ELF-1 (cell line): ENCODE measurements at regions not wholly inside any gene's neighbourhood (a gene's known extent, or its start where the extent isn't known, plus 50 kb on each side); places are given as distances from the start of the nearest gene placed in this dataset.
"Not testable (repeated sequence)": the region's sequence is repeated elsewhere in the genome, so short reads cannot be mapped to it uniquely, and the experiment has no call there.

ENCODE experiments used
- DNase-seq: peaks from one replicate; pipeline ENCODE4 v3.0.0-alpha.2; 2016; ENCODE audit warnings: low read depth, low spot score

DNA sequence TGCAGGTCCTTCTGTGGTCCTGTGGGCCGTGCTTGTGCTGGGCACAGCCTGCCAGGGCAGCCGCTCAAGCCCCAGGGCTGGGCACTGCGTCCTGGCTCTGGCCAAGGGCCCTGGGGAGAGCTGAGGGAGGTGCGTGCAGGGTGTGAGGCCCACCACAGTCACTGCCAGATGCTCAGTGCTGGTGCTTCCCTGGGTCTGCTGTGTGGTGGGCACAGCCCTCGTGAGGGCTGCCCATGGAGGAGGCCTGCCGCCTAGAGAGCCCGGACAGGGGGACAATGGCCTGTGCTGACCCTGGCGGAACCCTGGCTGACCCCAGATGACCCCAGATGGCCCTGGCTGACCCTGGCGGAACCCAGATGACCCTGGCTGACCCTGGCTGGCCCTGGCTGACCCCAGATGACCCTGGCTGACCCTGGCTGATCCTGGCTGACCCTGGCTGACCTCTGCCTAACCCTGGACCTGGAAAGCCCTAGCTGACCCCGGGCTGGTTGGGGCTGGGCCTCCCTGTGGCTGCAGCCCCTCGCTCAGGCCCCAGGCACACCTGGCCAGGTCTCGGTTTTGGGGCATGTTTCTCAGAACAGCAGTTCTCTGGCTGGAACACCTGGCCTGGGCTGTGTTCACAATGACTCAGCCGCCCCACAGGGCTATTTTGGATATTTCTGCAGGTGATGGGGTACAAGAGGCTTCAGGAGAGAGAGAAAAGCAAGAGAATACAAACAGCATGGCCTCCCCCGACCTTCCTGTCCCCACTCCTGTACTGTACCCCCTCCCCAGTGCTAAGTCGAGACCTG, 55.4 kb downstream of the TMEM121 start:
- no peak for DNase-seq

DNA sequence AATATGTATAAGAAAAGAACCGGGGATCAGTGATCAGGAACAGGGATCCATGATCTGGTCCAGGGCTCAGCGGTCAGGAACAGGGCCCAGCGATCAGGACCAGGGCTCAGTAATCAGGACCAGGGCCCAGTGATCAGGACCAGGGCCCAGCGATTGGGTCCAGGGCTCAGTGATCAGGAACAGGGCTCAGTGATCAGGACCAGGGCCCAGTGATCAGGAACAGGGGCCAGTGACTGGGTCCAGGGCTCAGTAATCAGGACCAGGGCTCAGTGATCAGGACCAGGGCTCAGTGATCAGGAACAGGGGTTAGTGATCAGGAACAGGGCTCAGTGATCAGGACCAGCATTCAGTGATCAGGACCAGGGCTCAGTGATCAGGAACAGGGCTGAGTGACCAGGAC, 56.3 kb downstream of the TMEM121 start:
- no peak for DNase-seq

DNA sequence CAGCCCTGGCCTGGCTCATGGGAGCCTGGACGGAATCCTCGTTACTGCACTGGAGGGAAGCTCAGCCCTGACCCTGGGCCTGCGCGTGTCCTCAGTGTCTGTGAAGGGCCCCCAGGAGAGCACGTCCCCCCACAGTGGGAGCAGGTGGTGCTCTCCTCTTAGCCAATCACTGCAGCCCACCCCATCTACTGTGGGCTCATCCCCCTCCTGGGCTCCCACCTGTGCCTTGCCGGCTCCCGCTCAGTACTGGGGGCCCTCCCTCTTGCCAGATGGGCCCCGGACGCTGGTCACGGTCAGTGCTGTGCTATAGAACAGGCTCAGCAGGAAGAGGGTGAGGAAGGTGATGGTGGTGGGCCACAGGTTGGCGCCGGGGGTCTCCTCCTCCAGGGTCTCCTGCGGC, 57.5 kb downstream of the TMEM121 start:
- DNase-seq, result not testable (repeated sequence)

DNA sequence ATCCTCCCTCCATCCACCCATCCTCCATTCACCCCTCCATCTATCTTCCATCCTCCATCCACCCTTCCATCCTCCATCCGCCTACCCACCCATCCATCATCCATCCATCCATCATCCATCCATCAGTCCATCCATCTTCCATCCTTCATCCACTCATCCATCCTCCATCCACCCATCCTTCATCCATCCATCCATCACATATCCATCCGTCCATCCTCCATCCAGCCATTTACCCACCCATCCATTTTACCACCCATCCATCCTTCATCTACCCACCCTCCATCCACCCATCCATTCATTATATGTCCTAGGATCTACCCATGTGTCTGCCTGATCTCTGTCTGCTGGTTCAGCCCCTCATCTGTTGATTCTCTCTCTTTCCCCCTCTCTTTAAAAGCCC, 58.9 kb downstream of the TMEM121 start:
- DNase-seq, result not testable (repeated sequence)

DNA sequence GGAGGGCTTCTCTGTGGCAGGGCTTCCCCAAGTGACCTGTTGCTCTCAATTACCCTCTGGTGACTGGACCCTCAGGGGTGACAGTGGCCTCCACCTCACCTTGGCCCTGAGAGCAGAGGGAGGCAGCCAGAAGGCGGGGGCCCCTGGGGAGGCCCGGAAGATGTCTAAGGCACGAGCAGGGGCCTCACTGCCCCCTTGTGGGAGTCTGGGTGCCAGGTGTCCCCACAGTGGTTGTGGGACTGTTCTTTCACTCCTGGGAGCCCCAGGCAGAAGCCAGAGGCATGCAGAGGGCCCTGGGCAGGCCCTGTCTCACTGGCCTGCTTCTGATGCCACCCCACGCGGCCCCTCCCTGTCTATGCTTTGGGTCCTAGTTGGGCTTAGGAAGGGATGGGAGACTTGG, 59.3 kb downstream of the TMEM121 start:
- not testable (repeated sequence) for DNase-seq

DNA sequence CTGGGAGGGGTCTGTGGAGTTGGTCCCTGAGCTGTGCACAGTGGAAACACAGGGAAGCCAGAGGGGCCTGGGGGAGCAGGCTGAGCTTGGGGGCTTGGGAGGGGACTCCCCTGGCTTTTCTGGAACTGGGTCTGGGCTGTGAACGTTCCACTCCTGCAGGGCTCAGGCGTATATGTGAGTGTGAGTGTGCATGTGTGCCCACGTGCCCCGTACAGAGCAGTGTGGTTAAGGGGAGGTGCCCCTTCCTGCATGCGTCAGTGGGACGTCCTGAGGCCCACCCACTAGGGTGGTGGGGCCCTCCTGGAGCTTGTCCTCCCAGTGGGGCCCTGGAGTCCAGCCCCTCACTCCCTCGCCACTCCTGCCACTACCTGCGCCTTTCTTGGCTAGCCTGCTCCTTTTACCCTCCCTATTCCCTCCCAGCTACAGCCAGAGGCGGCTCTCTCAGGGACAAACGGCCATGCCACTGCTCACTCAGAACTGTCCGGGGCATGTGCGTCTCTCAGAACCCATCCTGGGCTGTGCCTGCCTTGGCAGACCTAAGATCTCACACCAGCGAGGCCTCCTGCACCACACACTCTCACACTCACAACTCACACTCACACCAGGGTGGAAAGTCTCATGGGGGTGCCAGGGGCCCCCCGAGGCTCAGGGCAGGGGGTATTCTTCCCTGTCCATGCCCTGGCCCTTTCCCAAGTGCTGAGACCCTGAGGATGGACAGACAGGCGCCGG, 59.9 kb downstream of the TMEM121 start:
- DNase-seq, result not testable (repeated sequence)

DNA sequence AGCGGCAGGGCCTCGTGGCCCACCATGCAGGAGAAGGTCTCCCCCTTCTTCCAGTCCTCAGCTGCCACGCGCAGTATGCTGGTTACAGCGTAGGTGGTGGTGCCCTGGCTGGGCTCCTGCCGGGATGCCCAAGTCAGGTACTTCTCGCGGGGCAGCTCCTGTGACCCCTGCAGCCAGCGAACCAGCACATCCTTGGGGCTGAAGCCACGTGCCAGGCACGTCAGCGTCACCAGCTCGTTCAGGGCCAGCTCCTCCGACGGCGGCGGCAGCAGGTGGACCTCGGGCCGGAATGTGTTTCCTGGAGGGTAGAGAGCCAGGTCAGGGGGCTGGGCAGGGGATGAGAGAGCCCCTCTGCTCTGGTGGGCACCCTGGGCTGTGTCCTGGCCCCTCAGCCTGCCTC, 60.7 kb downstream of the TMEM121 start:
- not testable (repeated sequence) for DNase-seq

DNA sequence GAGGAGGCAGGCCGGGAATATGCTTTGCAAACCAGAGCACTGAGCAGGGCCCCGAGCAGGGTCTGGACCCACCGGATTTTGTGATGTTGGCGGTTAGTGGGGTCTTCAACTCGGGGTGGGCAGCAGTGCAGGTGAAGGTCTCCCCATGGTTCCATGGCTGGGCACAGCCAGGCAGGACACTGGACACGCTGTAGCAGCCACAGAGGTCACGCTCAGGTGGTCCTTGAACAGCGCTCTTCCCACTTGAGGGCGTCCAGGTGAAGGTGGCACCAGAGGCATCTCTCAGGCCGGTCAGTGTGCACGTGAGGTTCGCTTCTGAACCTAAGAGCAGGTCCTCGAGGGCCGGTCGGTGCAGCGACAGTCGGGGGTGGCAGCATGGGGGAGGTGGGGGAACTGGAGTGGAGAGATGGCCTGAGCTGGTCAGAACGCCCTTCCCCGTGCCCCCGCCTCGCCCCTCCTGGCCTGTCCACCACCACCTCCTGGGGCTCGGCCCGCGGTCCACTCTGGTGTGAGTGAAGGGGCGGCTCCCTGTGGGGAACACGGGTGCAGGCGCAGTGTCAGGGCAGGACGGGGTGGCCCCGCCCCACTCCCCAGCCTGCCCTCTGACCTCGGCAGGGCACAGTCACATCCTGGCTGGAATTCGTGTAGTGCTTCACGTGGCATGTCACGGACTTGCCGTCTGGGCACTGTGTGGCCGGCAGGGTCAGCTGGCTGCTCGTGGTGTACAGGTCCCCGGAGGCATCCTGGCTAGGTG, 61.3 kb downstream of the TMEM121 start:
- DNase-seq, result not testable (repeated sequence)

DNA sequence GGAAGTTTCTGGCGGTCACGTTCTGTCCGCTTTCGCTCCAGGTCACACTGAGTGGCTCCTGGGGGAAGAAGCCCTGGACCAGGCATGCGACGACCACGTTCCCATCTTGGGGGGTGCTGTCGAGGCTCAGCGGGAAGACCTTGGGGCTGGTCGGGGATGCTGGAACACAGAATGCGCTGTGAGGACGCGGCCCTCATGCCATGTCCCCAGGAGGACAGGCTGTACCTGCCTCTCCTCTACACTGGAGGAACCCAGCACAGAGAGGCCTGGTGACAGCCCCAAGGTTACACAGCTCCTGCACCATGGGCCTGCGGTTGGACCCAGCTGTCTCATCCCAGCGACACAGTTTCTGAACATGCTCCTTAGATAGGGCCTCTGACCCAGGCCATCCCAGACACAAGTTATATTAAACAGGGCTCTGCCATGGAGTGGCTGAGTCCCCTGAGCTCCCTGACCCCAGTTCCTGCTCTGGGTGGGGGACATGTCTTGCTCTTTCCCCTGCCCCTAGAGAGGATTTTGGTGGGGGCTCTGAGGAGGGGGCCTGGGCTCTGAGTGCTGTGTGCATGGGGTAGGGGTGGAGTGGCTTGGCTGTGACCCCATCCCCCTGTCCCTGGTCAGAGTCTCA, 62.0 kb downstream of the TMEM121 start:
- DNase-seq, result no peak

DNA sequence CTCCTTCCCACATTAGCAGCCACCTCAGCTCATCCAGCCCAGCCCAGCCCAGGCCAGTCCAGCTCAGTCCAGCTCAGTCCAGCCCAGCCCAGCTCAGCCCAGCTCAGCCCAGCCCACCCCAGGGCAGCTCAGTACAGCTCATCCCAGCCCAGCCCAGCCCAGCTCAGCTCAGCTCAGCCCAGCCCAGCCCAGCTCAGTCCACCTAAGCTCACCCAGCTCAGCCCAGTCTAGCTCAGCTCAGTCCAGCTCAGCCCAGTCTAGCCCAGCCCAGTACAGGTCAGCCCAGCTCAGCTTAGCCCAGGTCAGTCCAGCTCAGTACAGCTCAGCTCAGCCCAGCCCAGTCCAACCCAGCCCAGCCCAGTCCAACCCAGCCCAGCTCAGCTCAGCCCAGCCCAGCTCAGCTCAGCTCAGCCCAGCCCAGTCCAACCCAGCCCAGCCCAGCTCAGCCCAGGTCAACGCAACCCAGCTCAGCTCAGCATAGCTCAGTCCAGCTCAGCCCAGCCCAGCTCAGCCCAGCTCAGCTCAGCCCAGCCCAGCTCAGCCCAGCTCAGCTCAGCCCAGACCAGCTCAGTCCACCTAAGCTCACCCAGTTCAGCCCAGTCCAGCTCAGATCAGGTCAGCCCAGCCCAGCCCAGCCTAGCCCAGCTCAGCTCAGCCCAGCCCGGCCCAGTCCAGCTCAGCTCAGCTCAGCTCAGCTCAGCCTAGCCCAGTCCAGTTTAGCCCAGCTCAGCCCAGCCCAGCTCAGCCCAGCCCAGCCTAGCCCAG, 63.0 kb downstream of the TMEM121 start:
- DNase-seq, result no peak

DNA sequence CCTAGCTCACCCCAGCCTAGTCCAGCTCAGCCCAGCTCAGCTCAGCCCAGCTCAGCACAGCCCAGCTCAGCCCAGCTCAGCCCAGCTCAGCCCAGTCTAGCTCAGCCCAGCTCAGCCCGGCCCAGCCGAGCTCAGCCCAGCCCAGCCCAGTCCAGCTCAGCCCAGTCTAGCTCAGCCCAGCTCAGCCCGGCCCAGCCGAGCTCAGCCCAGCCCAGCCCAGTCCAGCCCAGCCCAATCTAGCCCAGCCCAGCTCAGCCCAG, 63.5 kb downstream of the TMEM121 start:
- DNase-seq, result not testable (repeated sequence)

DNA sequence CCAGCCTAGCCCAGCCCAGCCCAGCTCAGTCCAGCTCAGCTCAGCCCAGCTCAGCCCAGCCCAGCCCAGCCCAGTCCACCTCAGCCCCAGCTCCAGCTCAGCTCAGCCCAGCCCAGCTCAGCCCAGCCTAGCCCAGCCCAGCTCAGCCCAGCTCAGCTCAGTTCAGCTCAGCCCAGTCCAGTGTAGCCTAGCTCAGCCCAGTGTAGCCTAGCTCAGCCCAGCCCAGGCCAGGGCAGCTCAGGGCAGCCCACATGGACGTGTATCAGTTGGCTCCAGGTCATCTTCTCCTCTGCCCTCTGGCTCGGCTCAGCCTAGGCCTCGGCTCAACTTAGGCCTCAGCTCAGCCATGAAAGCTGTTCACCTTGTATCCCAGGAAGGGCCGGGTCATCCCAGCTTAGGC, 64.7 kb downstream of the TMEM121 start:
- DNase-seq, result no peak

DNA sequence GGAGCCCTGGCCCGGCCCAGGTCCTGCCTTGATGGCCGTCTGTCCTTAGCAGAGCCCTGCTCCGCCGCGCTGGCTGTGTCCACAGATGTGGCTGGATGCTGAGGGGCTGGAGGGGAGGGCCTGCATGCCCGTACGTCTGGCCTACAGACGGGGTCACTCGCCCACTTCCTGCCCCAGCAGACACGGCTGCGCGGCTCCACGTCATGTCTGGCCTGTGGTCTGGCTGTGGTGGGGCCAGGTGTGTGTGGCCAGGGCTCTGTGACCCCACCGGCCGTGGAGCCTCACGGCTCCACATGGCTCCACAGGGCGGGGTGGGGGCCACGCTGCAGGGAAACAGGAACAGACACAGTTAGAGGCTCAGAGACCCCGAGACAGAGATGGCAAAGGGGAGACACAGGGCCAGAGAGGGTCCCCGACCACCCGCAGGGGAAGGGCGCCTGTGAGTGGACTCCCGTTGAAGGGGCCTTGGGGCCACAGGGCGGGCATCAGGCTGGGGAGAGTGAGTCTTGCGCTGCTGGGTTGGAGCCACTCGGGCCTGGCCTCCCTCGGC, 65.5 kb downstream of the TMEM121 start:
- DNase-seq, result not testable (repeated sequence)

DNA sequence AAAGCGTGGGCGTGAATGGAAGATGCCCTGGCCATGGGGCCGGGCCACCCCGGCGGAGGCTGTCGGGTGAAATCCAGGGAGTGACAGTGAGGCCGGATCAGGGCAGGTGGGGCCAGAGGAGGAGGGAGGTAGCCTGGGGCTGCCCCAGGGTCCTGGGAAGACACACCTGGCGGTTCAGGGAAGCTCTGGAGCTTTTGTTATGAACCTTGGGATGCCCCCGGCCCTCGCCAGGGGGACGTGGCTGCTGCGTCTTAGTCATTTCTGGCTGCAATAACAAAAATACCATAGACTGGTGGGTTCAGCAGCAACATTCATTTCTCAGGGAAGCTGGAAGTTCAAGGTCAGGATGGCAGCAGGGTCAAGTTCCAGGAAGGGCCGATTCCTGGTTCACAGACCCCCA, 66.3 kb downstream of the TMEM121 start:
- DNase-seq, result not testable (repeated sequence)

DNA sequence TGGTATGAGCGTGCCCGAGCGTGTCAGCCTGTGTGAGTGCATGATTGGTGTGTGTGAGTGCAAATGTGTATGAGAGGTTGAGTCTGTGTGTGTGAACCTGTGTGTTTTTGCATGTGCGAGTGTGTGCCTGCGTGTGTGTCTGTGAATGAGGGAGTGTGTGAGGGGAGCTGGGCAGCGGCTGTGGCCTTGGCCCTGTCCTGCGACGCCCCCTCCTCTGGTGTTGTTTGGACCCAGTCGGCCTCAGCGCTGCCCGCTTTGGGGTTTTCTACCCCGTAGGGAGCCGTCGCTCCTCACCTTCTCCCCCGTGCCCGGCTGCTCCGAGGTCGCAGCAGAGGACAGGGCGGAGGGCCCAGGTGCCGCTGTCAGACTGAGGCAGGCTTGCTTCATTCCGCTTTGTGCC, 69.0 kb downstream of the TMEM121 start:
- DNase-seq, result not testable (repeated sequence)

DNA sequence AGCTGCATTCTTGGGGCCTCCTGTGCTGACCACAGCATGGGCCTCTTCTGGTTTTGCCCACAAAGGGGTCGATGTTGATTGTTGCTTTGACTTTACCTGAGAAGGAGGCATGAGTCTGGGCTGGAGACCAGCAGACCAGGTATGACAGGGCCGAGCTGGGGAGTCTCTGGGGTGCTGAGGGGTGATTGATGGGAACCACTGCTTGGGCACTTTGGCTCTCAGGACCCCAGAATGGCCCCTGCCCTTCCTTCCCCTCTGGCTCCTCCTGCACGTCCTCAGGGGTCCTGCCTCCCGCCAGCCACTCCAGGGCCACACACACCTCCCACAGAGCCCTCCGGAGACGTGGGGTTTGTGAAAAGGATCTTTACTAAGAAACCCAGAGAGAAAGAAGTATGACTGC, 70.0 kb downstream of the TMEM121 start:
- not testable (repeated sequence) for DNase-seq

DNA sequence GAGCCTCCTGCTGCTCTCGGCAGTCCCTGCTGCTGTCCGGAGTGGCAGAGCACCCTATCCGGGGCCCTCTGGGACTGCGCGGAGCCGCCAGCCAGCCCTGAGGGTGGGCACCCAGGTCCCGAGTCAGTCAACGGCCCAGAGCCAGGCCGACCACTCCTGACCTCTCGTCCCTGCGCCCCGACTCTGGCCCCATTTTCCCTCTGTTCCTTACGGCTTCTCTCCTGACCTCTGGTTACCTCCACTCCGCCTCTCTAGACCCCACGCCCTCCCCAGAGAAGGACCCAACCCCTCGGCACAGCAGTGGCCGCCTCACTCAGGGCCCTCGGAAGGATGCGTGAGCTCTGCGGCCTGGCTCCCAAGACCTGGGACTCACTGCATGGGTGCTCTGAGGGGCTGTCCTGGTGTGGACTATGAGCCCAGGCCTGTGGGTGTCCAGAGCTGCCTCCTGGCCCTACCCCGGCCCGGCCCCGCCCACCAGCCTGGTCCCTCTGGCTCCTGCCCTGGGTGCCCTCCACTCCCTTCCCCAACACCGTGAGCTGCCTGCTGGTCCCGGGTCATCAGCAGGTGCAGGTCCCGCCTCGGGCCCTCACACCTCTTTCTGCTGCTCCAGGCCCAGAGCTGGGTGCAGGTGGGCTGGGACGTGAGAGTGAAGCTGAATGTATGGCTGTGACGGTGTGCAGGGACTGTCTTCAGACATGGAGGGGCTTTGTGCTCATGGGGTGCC, 71.8 kb downstream of the TMEM121 start:
- DNase-seq, result not testable (repeated sequence)

DNA sequence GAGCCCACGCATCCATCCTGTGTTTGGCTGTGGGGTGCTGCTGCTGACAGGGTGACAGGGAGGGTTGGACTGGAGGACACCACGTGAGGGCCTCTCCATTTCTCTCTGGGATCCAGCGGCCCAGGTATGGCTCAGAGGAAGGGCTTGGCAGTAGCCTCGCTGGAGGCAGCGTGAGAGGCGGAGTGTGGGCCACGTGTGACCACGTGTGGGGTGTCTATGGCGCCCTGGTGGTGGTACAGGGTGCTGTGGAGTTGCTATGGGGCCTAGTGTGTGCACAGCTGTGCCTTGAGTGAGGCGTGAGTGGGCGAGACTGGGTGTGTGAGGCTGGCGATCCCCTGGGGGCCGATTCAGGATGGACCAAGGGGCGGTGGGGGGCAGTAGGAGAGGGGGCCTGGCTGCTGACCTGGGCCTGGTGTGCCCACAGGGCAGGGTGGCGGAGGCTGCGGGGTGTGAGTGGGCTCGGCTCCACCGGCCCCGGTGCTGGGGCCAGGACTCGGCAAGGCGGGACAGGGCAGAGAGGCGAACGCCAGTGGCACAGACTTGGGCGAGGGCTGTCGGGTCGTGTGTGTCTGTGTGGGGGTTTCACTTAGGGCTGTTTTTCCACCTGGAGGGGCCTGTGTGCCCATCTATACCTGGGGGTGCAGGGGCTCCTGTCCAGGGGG, 72.7 kb downstream of the TMEM121 start:
- not testable (repeated sequence) for DNase-seq

DNA sequence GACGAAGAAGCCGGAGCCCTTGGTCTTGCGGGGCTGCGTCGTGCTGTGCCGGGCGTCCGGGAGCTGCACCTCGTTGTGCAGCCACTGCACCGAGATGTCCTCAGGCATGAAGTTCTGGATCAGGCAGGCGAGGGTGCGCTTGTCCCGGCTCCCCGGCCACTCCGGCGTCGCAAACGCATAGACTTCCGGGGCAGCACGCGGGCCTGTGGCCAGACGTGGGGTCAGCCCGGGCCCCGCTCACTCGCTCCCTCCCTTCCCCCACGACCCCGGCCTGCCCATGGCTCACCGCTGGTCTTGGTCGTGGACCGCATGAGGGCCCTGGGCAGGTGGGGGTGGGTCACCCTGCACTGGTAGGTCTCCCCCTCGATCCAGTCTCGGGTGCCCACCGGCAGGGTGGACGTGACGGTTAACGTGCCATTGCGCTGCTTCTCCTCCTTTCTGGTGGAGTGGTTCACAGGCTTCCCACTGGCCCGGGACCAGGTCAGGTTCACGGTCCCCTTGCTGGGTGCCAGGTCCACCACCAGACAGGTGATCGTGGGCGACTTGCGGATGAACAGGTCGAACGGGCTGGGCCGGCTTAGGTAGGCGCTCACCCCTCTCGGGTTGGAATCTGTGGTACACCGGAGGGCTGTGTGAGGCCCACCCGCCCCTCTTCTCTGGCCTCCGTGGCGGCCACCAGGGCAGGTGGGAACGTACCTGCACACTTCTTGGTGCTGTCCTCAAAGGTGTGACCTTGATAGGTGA, 74.0 kb downstream of the TMEM121 start:
- not testable (repeated sequence) for DNase-seq
